HG02884 (cell line): ENCODE measurements at regions not wholly inside any gene's neighbourhood (a gene's known extent, or its start where the extent isn't known, plus 50 kb on each side); places are given as distances from the start of the nearest gene placed in this dataset.

Experiments
- ATAC-seq: cut with Tn5 transposase; IDR thresholded peaks from one replicate; pipeline ENCODE4 v1.9.1; 2021; ENCODE audit warnings: mild to moderate bottlenecking, moderate library complexity; ENCODE audit not compliant: unreplicated experiment

- no peak for ATAC-seq
These were observed 51.0 kb upstream of the WAC start for GRCh38 chr10:28481968-28482367.
